Stimulated activated naive CD8-positive, alpha-beta T cell treated with anti-CD3 and anti-CD28 coated beads, Interleukin-15, amount 100 ng/mL, for 72 hours (primary cell): ENCODE measurements at regions not wholly inside any gene's neighbourhood (a gene's known extent, or its start where the extent isn't known, plus 50 kb on each side); places are given as distances from the start of the nearest gene placed in this dataset.

Experiments
- ATAC-seq: fragments of 150-1000 bp; cut with Tn5 transposase; 2 replicates; pipeline ENCODE4 v1.10.0; 2021; ENCODE audit warnings: mild to moderate bottlenecking, moderate library complexity
- DNase-seq, 2 donors: peaks; one replicate each; pipeline ENCODE4 v3.0.0; 2021 to 2022
- H3K27ac Mint-ChIP-seq, 2 donors: one replicate each; pipeline ENCODE4 v1.8.0; 2022; ENCODE audit warnings: mild to moderate bottlenecking in 2 of 2, mixed read lengths in 2 of 2, moderate library complexity in 2 of 2
- H3K27me3 Mint-ChIP-seq: one replicate; pipeline ENCODE4 v1.8.0; 2022; ENCODE audit warnings: mixed read lengths
- H3K4me1 Mint-ChIP-seq: one replicate; pipeline ENCODE4 v1.8.0; 2022; ENCODE audit warnings: mild to moderate bottlenecking, mixed read lengths
- H3K4me3 Mint-ChIP-seq, 2 donors: one replicate each; pipeline ENCODE4 v1.8.0; 2022; ENCODE audit warnings: mild to moderate bottlenecking in 2 of 2, mixed read lengths in 2 of 2, moderate library complexity in 1 of 2
- H3K9me3 Mint-ChIP-seq, 2 donors: one replicate each; pipeline ENCODE4 v1.8.0; 2022; ENCODE audit warnings: mixed read lengths in 2 of 2

DNA sequence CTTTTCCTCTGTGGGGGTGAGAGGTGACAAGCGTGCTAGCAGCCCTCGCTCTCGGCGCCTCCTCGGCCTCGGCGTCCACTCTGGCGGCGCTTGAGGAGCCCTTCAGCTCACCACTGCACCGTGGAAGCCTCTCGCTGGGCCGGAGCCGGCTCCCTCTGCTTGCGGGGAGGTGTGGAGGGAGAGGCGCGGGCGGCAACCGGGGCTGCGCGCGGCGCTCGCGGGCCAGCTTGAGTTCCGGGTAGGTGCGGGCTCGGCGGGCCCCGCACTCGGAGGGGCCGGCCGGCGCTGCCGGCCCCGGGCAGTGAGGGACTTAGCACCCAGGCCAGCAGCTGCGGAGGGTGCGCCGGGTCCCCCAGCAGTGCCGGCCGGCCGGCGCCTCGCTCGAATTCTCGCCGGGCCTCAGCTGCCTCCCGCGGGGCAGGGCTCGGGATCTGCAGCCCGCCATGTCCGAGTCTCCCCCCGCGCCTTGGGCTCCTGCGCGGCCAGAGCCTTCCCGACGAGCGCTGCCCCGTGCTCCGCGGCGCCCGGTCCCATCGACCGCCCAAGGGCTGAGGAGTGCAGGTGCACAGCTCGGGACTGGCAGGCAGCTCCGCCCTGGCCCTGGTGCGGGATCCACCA lies 352.8 kb upstream of the PODXL start:
- no peak for DNase-seq
- H3K9me3 Mint-ChIP-seq, result peaks cover 13 to 15% of the 10 kb centered on the region in 2 donors
- no peak for ATAC-seq
- H3K4me1 Mint-ChIP-seq, result no peaks in the 10 kb centered on the region
- no peak overlapping the region for H3K27ac Mint-ChIP-seq
- H3K4me3 Mint-ChIP-seq, result no peak overlapping the region
- H3K27me3 Mint-ChIP-seq, result peaks cover 78% of the 10 kb centered on the region

DNA sequence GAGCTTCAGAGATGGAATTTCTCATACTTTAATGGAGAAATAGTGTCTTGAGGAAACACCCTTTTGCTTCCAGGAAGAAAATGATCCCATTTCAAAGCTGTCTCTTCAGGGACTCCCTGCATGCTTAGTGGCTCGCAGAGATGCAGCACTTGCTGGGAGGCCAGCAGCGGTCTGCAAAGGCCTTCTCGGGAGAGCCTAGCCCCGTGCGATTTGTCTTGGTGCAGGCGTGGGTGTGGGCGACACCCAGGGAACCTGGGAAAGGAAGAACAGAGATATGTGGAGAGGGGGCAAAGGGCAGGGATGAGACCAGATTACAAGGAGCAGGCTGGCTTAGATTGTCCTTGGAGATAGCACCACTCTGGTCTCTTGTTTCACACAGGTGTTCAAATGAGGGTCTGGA lies 352.3 kb upstream of the PODXL start:
- H3K27me3 Mint-ChIP-seq, result peaks cover 78% of the 10 kb centered on the region
- ATAC-seq (no peak), DNase-seq (no peak)
- H3K4me1 Mint-ChIP-seq, result no peaks in the 10 kb centered on the region
- no peak overlapping the region for H3K4me3 Mint-ChIP-seq
- H3K9me3 Mint-ChIP-seq, result peaks cover 13 to 21% of the 10 kb centered on the region in 2 donors
- H3K27ac Mint-ChIP-seq, result no peak overlapping the region

GRCh38 chr7:131905471-131905973 lies 349.1 kb upstream of the PODXL start:
- Mint-ChIP-seq H3K4me3 (no peak overlapping the region), H3K27me3 (peaks cover 62% of the 10 kb centered on the region), H3K9me3 (peaks cover under 1 to 27% of the 10 kb centered on the region in 2 donors), H3K27ac (no peak overlapping the region), H3K4me1 (no peaks in the 10 kb centered on the region)
- no peak for DNase-seq
- ATAC-seq, result no peak

DNA sequence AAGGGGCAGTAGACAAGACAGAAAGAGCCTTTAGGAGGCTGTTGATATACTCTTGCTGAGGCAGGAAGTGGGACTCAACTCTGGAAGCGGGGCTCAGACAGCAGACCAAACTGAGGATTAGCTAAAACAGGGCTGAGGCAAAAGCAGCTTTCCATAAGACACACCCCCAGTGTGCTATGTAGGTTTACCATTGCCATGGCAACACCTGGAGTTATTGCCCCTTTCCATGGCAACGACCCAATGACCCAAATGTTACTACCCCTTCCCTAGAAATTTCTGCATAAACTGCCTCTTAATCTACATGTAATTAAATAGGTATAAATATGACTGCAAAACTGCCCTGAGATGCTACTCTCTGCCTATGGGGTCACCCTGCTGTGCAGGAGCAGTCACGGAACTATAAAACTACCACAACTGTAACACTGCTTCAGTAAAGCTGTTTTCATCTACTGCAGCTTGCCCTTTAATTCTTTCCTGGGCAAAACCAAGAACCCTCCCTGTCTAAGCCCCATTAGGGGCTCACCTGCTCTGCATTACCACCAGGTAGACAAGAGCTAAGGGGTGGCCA lies 348.4 kb upstream of the PODXL start:
- Mint-ChIP-seq H3K9me3 (peaks cover 0 to 21% of the 10 kb centered on the region in 2 donors), H3K4me1 (no peaks in the 10 kb centered on the region), H3K4me3 (no peak overlapping the region), H3K27ac (no peak overlapping the region), H3K27me3 (peaks cover 56% of the 10 kb centered on the region)
- ATAC-seq, result no peak
- DNase-seq, result no peak

GRCh38 chr7:131903315-131903714 lies 346.9 kb upstream of the PODXL start:
- ATAC-seq, result no peak
- Mint-ChIP-seq H3K4me3 (no peak overlapping the region), H3K27me3 (peaks cover 44% of the 10 kb centered on the region), H3K9me3 (peaks cover 0 to 20% of the 10 kb centered on the region in 2 donors), H3K4me1 (peaks cover 5% of the 10 kb centered on the region), H3K27ac (no peak overlapping the region)
- DNase-seq, result no peak

DNA sequence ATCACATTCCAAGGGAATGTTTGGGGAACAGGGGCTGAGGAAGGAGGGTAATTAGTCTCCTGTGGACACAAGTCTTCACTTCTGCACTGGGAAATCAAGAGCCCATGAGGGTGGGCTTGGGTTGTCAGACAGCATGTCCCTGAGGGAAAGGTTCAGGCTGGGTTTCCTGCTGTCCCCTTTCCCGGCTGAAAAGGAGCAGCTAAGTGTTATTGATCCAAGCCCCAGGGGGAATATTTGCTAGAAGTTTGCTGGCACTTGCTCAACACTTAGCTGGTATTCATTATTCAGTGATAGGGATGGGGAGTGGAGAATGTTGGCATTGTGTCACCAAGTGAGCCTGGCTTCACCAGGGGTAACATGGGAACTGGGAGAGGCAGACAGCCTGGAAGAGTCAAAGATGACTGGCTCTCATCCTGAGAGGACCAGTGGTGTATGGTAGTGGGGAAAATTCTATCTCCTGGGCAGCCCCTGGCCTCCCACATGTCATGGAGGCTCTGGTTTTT lies 344.4 kb upstream of the PODXL start:
- no peak overlapping the region for H3K4me3 Mint-ChIP-seq
- H3K27ac Mint-ChIP-seq, result no peak overlapping the region
- DNase-seq, result no peak
- peaks cover 5% of the 10 kb centered on the region for H3K4me1 Mint-ChIP-seq
- H3K27me3 Mint-ChIP-seq, result peaks cover 27% of the 10 kb centered on the region
- H3K9me3 Mint-ChIP-seq, result peaks cover 0 to 20% of the 10 kb centered on the region in 2 donors
- ATAC-seq, result no peak

GRCh38 chr7:131899271-131900030 lies 343.0 kb upstream of the PODXL start:
- peaks cover 0 to 20% of the 10 kb centered on the region in 2 donors for H3K9me3 Mint-ChIP-seq
- ATAC-seq, result no peak
- peak overlapping the region in 1 of 2 donors; percentile 27 for H3K27ac Mint-ChIP-seq
- H3K27me3 Mint-ChIP-seq, result peaks cover 19% of the 10 kb centered on the region
- H3K4me3 Mint-ChIP-seq, result no peak overlapping the region
- DNase-seq, result no peak
- peaks cover 5% of the 10 kb centered on the region for H3K4me1 Mint-ChIP-seq

DNA sequence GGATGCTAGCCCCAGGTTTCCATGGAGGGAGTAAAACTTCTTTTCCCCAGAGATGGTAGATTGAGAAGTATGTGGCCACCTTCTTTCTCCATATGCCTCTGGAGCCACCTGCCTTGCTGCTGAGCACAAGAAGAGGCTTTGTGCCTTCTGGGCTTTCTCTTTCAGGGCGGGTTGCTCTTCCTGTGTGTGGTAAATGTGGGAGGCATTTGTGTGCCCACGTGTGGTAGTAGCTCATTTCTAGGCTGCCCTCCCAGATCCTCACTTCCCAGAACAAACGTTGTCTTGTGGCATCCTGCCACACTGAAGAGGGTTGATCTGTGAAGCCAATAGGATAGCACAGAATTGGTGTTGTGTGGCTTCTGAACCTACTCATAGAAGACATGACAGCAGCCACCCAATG lies 342.0 kb upstream of the PODXL start:
- H3K27ac Mint-ChIP-seq, result peak overlapping the region in 1 of 2 donors; percentile 54
- H3K4me3 Mint-ChIP-seq, result no peak overlapping the region
- peaks cover 0 to 13% of the 10 kb centered on the region in 2 donors for H3K9me3 Mint-ChIP-seq
- H3K4me1 Mint-ChIP-seq, result peaks cover 5% of the 10 kb centered on the region
- DNase-seq (no peak), ATAC-seq (peak; percentile 71)
- H3K27me3 Mint-ChIP-seq, result peaks cover 23% of the 10 kb centered on the region

- Mint-ChIP-seq H3K4me1 (peaks cover 5% of the 10 kb centered on the region), H3K4me3 (no peak overlapping the region), H3K27me3 (peaks cover 28% of the 10 kb centered on the region), H3K9me3 (peaks cover 0 to 13% of the 10 kb centered on the region in 2 donors), H3K27ac (no peak overlapping the region)
- DNase-seq, result no peak
- ATAC-seq, result no peak
Measured at GRCh38 chr7:131897790-131898165, 341.4 kb upstream of the PODXL start.

GRCh38 chr7:131897016-131897789 lies 340.8 kb upstream of the PODXL start:
- H3K9me3 Mint-ChIP-seq, result peaks cover 0 to 10% of the 10 kb centered on the region in 2 donors
- peak overlapping the region in 1 of 2 donors; percentile 48 for H3K27ac Mint-ChIP-seq
- no peak for ATAC-seq
- DNase-seq, result no peak
- peaks cover 28% of the 10 kb centered on the region for H3K27me3 Mint-ChIP-seq
- peaks cover 5% of the 10 kb centered on the region for H3K4me1 Mint-ChIP-seq
- H3K4me3 Mint-ChIP-seq, result no peak overlapping the region

- no peak for DNase-seq
- Mint-ChIP-seq H3K27me3 (peaks cover 25% of the 10 kb centered on the region), H3K9me3 (peaks cover 0 to 7% of the 10 kb centered on the region in 2 donors), H3K4me3 (no peak overlapping the region), H3K27ac (no peak overlapping the region), H3K4me1 (peaks cover 5% of the 10 kb centered on the region)
- no peak for ATAC-seq
Measured at GRCh38 chr7:131896165-131896863, 339.9 kb upstream of the PODXL start.

- Mint-ChIP-seq H3K4me1 (peaks cover 5% of the 10 kb centered on the region), H3K9me3 (peaks cover 0 to 2% of the 10 kb centered on the region in 2 donors), H3K27me3 (peaks cover 19% of the 10 kb centered on the region), H3K27ac (no peak overlapping the region), H3K4me3 (no peak overlapping the region)
- ATAC-seq (no peak), DNase-seq (no peak)
Measured at GRCh38 chr7:131895541-131896164, 339.2 kb upstream of the PODXL start.

GRCh38 chr7:131893631-131894340 lies 337.4 kb upstream of the PODXL start:
- Mint-ChIP-seq H3K27ac (no peak overlapping the region), H3K27me3 (peaks cover 17% of the 10 kb centered on the region), H3K4me1 (peaks cover 5% of the 10 kb centered on the region), H3K4me3 (no peak overlapping the region), H3K9me3 (no peaks in the 10 kb centered on the region)
- ATAC-seq (no peak), DNase-seq (no peak)

GRCh38 chr7:131890176-131890575 lies 333.7 kb upstream of the PODXL start:
- DNase-seq (no peak), ATAC-seq (no peak)
- Mint-ChIP-seq H3K9me3 (peaks cover 15 to 21% of the 10 kb centered on the region in 2 donors), H3K27ac (no peak overlapping the region), H3K27me3 (peaks cover 9% of the 10 kb centered on the region), H3K4me3 (no peak overlapping the region), H3K4me1 (no peaks in the 10 kb centered on the region)
